ENCODE measurements at regions not wholly inside any gene's neighbourhood (a gene's known extent, or its start where the extent isn't known, plus 50 kb on each side); places are given as distances from the start of the nearest gene placed in this dataset.
"Not testable (repeated sequence)": the region's sequence is repeated elsewhere in the genome, so short reads cannot be mapped to it uniquely, and the experiment has no call there.

GRCh38 chr9:67102506-67103276, 110.3 kb upstream of the SPATA31A3 start:
- TF ChIP-seq CTCF (conservative IDR thresholded peaks at IDR 0.05; ENCODE audit: low read depth, low read length); EZH2 (IDR thresholded peaks at IDR 0.05; ENCODE audit: borderline replicate concordance, low read depth, low read length, poor library complexity, severe bottlenecking): not testable (repeated sequence)

Data from A673 (cell line).